ENCODE measurements at regions not wholly inside any gene's neighbourhood (a gene's known extent, or its start where the extent isn't known, plus 50 kb on each side); places are given as distances from the start of the nearest gene placed in this dataset.

DNA sequence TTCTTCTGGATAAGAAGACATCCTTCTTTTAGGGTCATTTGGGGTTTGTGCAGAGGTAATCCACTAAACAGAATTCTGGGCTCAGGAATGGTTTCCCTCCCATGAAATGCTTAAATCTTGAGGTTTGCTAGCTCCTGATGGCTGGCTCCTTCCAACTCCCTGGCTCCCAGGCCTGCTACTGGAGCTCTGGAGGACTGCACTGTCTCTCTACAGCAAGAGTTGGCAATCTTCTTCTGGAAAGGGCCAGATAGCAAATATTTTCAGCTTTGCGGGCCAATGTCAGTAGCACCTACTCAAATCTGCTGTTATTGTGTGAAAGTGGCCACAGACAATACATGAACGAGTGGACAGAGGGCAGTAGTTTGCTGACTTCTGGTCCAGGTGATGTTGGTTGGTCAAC, 174.2 kb upstream of the CTBP2 start:
- Histone ChIP-seq H3K27ac (ENCODE audit: control insufficient read depth, insufficient read depth) (no peak overlapping the region), H3K4me2 (ENCODE audit: control insufficient read depth, insufficient read depth) (no peak overlapping the region), H3K9ac (ENCODE audit: control insufficient read depth, insufficient read depth, low read length) (no peak overlapping the region), H2AFZ (ENCODE audit: control insufficient read depth, low read depth, low read length) (no peak overlapping the region), H3K36me3 (ENCODE audit: control insufficient read depth in 2 of 2, insufficient read depth in 2 of 2, low read length in 1 of 2) (no peaks in the 10 kb centered on the region), H3K27me3 (replicated peaks in 1 of 2; ENCODE audit: control insufficient read depth in 2 of 2, insufficient read depth in 2 of 2, low read length in 1 of 2) (no peaks in the 10 kb centered on the region; a peak in 1 of 4 replicates), H3K4me3 (no peak overlapping the region), H4K20me1 (ENCODE audit: control insufficient read depth, insufficient read depth) (no peaks in the 10 kb centered on the region), H3K4me1 (ENCODE audit: control insufficient read depth, insufficient read depth, low read length) (no peaks in the 10 kb centered on the region), H3K9me3 (replicated peaks; ENCODE audit: control insufficient read depth, insufficient read depth, low read length) (no peaks in the 10 kb centered on the region), H3K79me2 (ENCODE audit: control insufficient read depth, insufficient read depth, low read length) (no peaks in the 10 kb centered on the region)
- FAIRE-seq (no peak), DNase-seq (ENCODE audit: low read depth, low spot score) (no peak), ATAC-seq (no peak)
- TF ChIP-seq RAD51 (IDR thresholded peaks at IDR 0.05): no peak
- TF ChIP-seq CREB1 (IDR thresholded peaks at IDR 0.05; ENCODE audit: low read depth): no peak
- SMC1A ChIA-PET (ENCODE audit: uncharacterized antibody, unreplicated experiment): no interaction called here
- intact Hi-C loops (cut with micrococcal nuclease; ENCODE audit: unreplicated experiment) (no loop called here), in situ Hi-C loops (cut with MboI) (no loop called here)
- CTCF ChIA-PET: no interaction called here
- no TSS peak for BruUV-seq (replicated peaks)
- RAD21 ChIA-PET (ENCODE audit: unreplicated experiment): no interaction called here
- POLR2A ChIA-PET: no interaction called here
- 46% methylated on average over 2 of the region's 2 CpGs for WGBS (ENCODE audit: insufficient coverage, insufficient replicate concordance, low lambda C conversion rate, missing lambda C conversion rate)

DNA sequence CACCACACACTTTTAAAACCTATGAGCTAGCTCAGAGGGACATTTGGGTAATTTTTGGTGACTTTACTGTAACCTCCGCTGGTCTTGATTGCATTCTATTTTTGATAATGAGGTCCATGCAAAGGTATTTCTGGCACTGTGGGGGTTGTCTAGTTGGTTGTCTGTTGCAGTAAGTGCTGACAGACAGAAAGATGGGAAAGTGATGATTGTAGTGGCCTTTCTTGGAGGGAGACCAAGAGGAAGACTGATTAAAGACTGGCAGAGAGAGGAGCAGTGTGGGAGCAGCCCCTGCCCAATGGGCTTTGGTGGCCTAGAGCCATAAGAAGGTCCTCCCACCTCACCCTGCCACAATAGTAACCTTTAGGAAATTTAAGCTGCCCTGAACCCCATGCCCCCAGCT, 173.4 kb upstream of the CTBP2 start:
- no peaks in the 10 kb centered on the region for H3K9me3 ChIP-seq (replicated peaks; ENCODE audit: control insufficient read depth, insufficient read depth, low read length)
- no peaks in the 10 kb centered on the region for H3K4me1 ChIP-seq (ENCODE audit: control insufficient read depth, insufficient read depth, low read length)
- H3K79me2 ChIP-seq (ENCODE audit: control insufficient read depth, insufficient read depth, low read length): no peaks in the 10 kb centered on the region
- no peak overlapping the region for H3K4me3 ChIP-seq
- intact Hi-C loops (cut with micrococcal nuclease; ENCODE audit: unreplicated experiment): no loop called here
- no peak overlapping the region for H3K27ac ChIP-seq (ENCODE audit: control insufficient read depth, insufficient read depth)
- no peak overlapping the region for H2AFZ ChIP-seq (ENCODE audit: control insufficient read depth, low read depth, low read length)
- POLR2A ChIA-PET: no interaction called here
- DNase-seq (ENCODE audit: low read depth, low spot score) (no peak), FAIRE-seq (no peak), ATAC-seq (no peak)
- H4K20me1 ChIP-seq (ENCODE audit: control insufficient read depth, insufficient read depth): no peaks in the 10 kb centered on the region
- RAD21 ChIA-PET (ENCODE audit: unreplicated experiment): no interaction called here
- WGBS (ENCODE audit: insufficient coverage, insufficient replicate concordance, low lambda C conversion rate, missing lambda C conversion rate): 0% methylated on average over 1 of the region's 1 CpG
- no peaks in the 10 kb centered on the region; a peak in 1 of 4 replicates for H3K27me3 ChIP-seq (replicated peaks in 1 of 2; ENCODE audit: control insufficient read depth in 2 of 2, insufficient read depth in 2 of 2, low read length in 1 of 2)
- TF ChIP-seq TCF7 (IDR thresholded peaks at IDR 0.05; ENCODE audit: borderline replicate concordance): no peak
- no peak overlapping the region for H3K4me2 ChIP-seq (ENCODE audit: control insufficient read depth, insufficient read depth)
- H3K36me3 ChIP-seq (ENCODE audit: control insufficient read depth in 2 of 2, insufficient read depth in 2 of 2, low read length in 1 of 2): no peaks in the 10 kb centered on the region
- SMC1A ChIA-PET (ENCODE audit: uncharacterized antibody, unreplicated experiment): no interaction called here
- in situ Hi-C loops (cut with MboI): no loop called here
- no TSS peak for BruUV-seq (replicated peaks)
- no peak overlapping the region for H3K9ac ChIP-seq (ENCODE audit: control insufficient read depth, insufficient read depth, low read length)
- CTCF ChIA-PET: no interaction called here
